ACC112 (cell line): ENCODE measurements at regions not wholly inside any gene's neighbourhood (a gene's known extent, or its start where the extent isn't known, plus 50 kb on each side); places are given as distances from the start of the nearest gene placed in this dataset.

Experiments used
- H2AFZ ChIP-seq: fragments of 200-600 bp; sonication (generic); one replicate; pipeline ENCODE4 v1.6.0; 2017; ENCODE audit warnings: antibody characterized with exemption, low read length; ENCODE audit not compliant: unreplicated experiment
- H3K27ac ChIP-seq: fragments of 200-600 bp; sonication (generic); 2 replicates; pipeline ENCODE4 v1.5.1; 2014; ENCODE audit warnings: low read depth, mild to moderate bottlenecking, antibody characterized with exemption, low read length, moderate library complexity
- H3K27me3 ChIP-seq: fragments of 200-600 bp; sonication (generic); 2 replicates; pipeline ENCODE4 v1.6.1; 2014; ENCODE audit warnings: mild to moderate bottlenecking, antibody characterized with exemption, low read length, moderate library complexity, mixed read lengths; ENCODE audit not compliant: insufficient read depth
- H3K36me3 ChIP-seq: fragments of 200-600 bp; sonication (generic); 2 replicates; pipeline ENCODE4 v1.6.1; 2016; ENCODE audit warnings: mild to moderate bottlenecking, antibody characterized with exemption, low read length, moderate library complexity, mixed read lengths; ENCODE audit not compliant: insufficient read depth
- H3K4me1 ChIP-seq: fragments of 200-600 bp; sonication (generic); one replicate; pipeline ENCODE4 v1.6.1; 2016; ENCODE audit warnings: low read length, mixed read lengths; ENCODE audit not compliant: insufficient read depth, unreplicated experiment, control insufficient read depth
- H3K4me3 ChIP-seq: fragments of 200-600 bp; sonication (generic); 2 replicates; pipeline ENCODE4 v1.5.1; 2014; ENCODE audit warnings: mild to moderate bottlenecking, low read depth, low read length
- H3K79me2 ChIP-seq: fragments of 200-600 bp; sonication (generic); one replicate; pipeline ENCODE4 v1.6.0; 2016; ENCODE audit warnings: low read length; ENCODE audit not compliant: control insufficient read depth, unreplicated experiment, insufficient read depth

- Histone ChIP-seq H2AFZ (no peak overlapping the region), H3K36me3 (no peaks in the 10 kb centered on the region), H3K4me1 (peaks cover 63% of the 10 kb centered on the region), H3K4me3 (no peak overlapping the region), H3K27ac (peak overlapping the region; percentile 80), H3K27me3 (no peaks in the 10 kb centered on the region), H3K79me2 (no peaks in the 10 kb centered on the region)
Measured at GRCh38 chr2:207331674-207332073, 165.9 kb upstream of the KLF7 start.

GRCh38 chr2:207332480-207333212 lies 166.9 kb upstream of the KLF7 start:
- H3K4me3 ChIP-seq: no peak overlapping the region

GRCh38 chr2:207333599-207334300 lies 168.0 kb upstream of the KLF7 start:
- Histone ChIP-seq H3K79me2 (no peaks in the 10 kb centered on the region), H2AFZ (peak overlapping the region; percentile 5), H3K4me1 (peaks cover 81% of the 10 kb centered on the region), H3K27me3 (no peaks in the 10 kb centered on the region), H3K36me3 (no peaks in the 10 kb centered on the region), H3K27ac (peak overlapping the region; percentile 99), H3K4me3 (peak overlapping the region; percentile 66)

More at GRCh38 chr2:207332480-207333212, 166.9 kb upstream of the KLF7 start:
- Histone ChIP-seq H2AFZ (peak overlapping the region; percentile 18), H3K27ac (peak overlapping the region; percentile 99), H3K36me3 (no peaks in the 10 kb centered on the region), H3K27me3 (no peaks in the 10 kb centered on the region), H3K4me1 (peaks cover 72% of the 10 kb centered on the region), H3K79me2 (no peaks in the 10 kb centered on the region)

GRCh38 chr2:207334301-207334623 lies 168.5 kb upstream of the KLF7 start:
- Histone ChIP-seq H3K27ac (peak overlapping the region; percentile 99), H3K36me3 (no peaks in the 10 kb centered on the region), H2AFZ (peak overlapping the region; percentile 5), H3K4me3 (peak overlapping the region; percentile 66), H3K79me2 (no peaks in the 10 kb centered on the region), H3K4me1 (peaks cover 81% of the 10 kb centered on the region), H3K27me3 (no peaks in the 10 kb centered on the region)

- H3K27ac ChIP-seq: peak overlapping the region; percentile 99
- H3K4me3 ChIP-seq: peak overlapping the region; percentile 66
- H3K36me3 ChIP-seq: no peaks in the 10 kb centered on the region
- H3K79me2 ChIP-seq: no peaks in the 10 kb centered on the region
- peak overlapping the region; percentile 5 for H2AFZ ChIP-seq
- H3K27me3 ChIP-seq: no peaks in the 10 kb centered on the region
- peaks cover 77% of the 10 kb centered on the region for H3K4me1 ChIP-seq
Measured at GRCh38 chr2:207334624-207335371, 169.1 kb upstream of the KLF7 start.

GRCh38 chr2:207337234-207338219 lies 171.8 kb upstream of the KLF7 start:
- Histone ChIP-seq H3K36me3 (no peaks in the 10 kb centered on the region), H2AFZ (peak overlapping the region; percentile 72), H3K27ac (peak overlapping the region; percentile 14; the same call in 1 of the 2 replicates), H3K4me3 (no peak overlapping the region), H3K4me1 (peaks cover 51% of the 10 kb centered on the region), H3K27me3 (no peaks in the 10 kb centered on the region), H3K79me2 (no peaks in the 10 kb centered on the region)

GRCh38 chr2:207338220-207338607 lies 172.5 kb upstream of the KLF7 start:
- Histone ChIP-seq H3K4me3 (no peak overlapping the region), H3K27ac (no peak overlapping the region), H3K4me1 (peaks cover 44% of the 10 kb centered on the region), H3K36me3 (no peaks in the 10 kb centered on the region), H3K27me3 (no peaks in the 10 kb centered on the region), H3K79me2 (no peaks in the 10 kb centered on the region), H2AFZ (no peak overlapping the region)

- Histone ChIP-seq H3K36me3 (no peaks in the 10 kb centered on the region), H3K27ac (no peak overlapping the region), H3K4me1 (peaks cover 40% of the 10 kb centered on the region), H3K4me3 (no peak overlapping the region), H2AFZ (peak overlapping the region; percentile 3), H3K27me3 (no peaks in the 10 kb centered on the region), H3K79me2 (no peaks in the 10 kb centered on the region)
Measured at GRCh38 chr2:207338610-207339009, 172.9 kb upstream of the KLF7 start.

- Histone ChIP-seq H3K27ac (no peak overlapping the region), H3K4me3 (no peak overlapping the region)
Measured at GRCh38 chr2:207341112-207341750, 175.5 kb upstream of the KLF7 start.

More at GRCh38 chr2:207341112-207341750, 175.5 kb upstream of the KLF7 start:
- Histone ChIP-seq H3K27me3 (no peaks in the 10 kb centered on the region), H3K79me2 (no peaks in the 10 kb centered on the region), H3K4me1 (peaks cover 19% of the 10 kb centered on the region), H2AFZ (no peak overlapping the region), H3K36me3 (no peaks in the 10 kb centered on the region)
